ENCODE measurements at regions not wholly inside any gene's neighbourhood (a gene's known extent, or its start where the extent isn't known, plus 50 kb on each side); places are given as distances from the start of the nearest gene placed in this dataset.

DNA sequence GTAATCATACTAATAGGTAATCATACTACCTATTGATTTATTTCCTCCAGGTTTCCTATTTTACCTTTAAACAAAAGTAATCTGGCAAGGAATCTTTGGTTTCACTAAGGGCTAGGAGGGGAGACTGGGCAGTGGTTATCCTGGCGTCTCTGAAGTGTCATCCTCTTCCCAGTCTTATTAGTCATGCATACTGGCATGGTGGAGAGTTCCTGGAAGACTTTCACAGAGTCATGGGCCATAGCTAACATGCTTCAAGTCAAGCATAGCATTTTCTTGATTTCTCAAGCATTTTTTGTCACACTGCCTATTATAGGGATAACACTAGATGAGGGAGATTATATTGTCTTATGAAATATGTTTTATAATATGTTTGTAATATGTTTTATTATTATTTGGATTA, 64.0 kb upstream of the ASB17 start:
- no peak overlapping the region for H3K4me3 ChIP-seq
- H3K36me3 ChIP-seq (replicated peaks in 1 of 2) = no peaks in the 10 kb centered on the region
- 68 to 82% (median 72%) methylated on average over 1 of the region's 1 CpG for WGBS, 4 donors
- no peaks in the 10 kb centered on the region for H3K9me3 ChIP-seq (replicated peaks in 1 of 3)
- intact Hi-C loops (cut with DNase I) = no loop called here
- no peaks in the 10 kb centered on the region for H3K27me3 ChIP-seq
- H3K27ac ChIP-seq = no peak overlapping the region
- H3K4me1 ChIP-seq (replicated peaks in 1 of 2) = no peaks in the 10 kb centered on the region
- TF ChIP-seq POLR2A (IDR thresholded peaks at IDR 0.05) (no peak), CTCF (IDR thresholded peaks at IDR 0.05) (no peak)
- DNase-seq = no peak

GRCh38 chr1:75999034-75999433, 66.8 kb upstream of the ASB17 start:
- TF ChIP-seq POLR2A (IDR thresholded peaks at IDR 0.05) = no peak
- no peak for TF ChIP-seq CTCF (IDR thresholded peaks at IDR 0.05)
- 77 to 82% (median 79%) methylated on average over 2 of the region's 2 CpGs for WGBS, 4 donors
- Histone ChIP-seq H3K9me3 (replicated peaks in 1 of 3) (no peaks in the 10 kb centered on the region), H3K4me1 (replicated peaks in 1 of 2) (no peaks in the 10 kb centered on the region), H3K27ac (no peak overlapping the region), H3K36me3 (replicated peaks in 1 of 2) (no peaks in the 10 kb centered on the region), H3K27me3 (no peaks in the 10 kb centered on the region), H3K4me3 (no peak overlapping the region)
- no peak for DNase-seq
- intact Hi-C loops (cut with DNase I) = no loop called here

DNA sequence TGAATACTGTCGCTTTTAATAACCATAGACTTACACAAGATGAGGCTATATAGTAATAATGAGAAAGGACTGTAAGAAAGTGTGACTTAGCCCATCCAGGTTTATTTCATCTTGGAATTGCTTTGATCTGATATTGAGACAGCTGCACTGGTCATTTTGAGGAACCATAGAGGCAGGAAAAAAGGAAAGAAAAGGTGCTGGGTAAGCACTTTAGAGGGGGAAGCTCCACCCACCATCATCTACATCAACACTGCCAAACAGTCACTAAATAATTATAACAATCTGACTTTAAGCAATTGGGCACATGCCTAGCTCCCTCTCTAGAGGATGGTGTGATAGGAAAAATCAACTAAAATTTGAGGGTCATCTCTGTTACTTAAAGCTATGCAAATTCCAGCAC, 70.6 kb upstream of the ST6GALNAC3 start:
- Histone ChIP-seq H3K4me3 (no peak overlapping the region), H3K27ac (no peak overlapping the region), H3K9me3 (replicated peaks in 1 of 3) (no peaks in the 10 kb centered on the region), H3K36me3 (replicated peaks in 1 of 2) (no peaks in the 10 kb centered on the region), H3K27me3 (no peaks in the 10 kb centered on the region), H3K4me1 (replicated peaks in 1 of 2) (no peaks in the 10 kb centered on the region)
- intact Hi-C loops (cut with DNase I) = no loop called here
- WGBS, 4 donors = 82 to 93% (median 88%) methylated on average over 1 of the region's 1 CpG
- no peak for DNase-seq
- TF ChIP-seq CTCF (IDR thresholded peaks at IDR 0.05) (no peak), POLR2A (IDR thresholded peaks at IDR 0.05) (no peak)

GRCh38 chr1:76005765-76006164, 68.8 kb upstream of the ST6GALNAC3 start:
- intact Hi-C loops (cut with DNase I) = no loop called here
- no peak overlapping the region for H3K27ac ChIP-seq
- WGBS, 4 donors = 73 to 82% (median 80%) methylated on average over 4 of the region's 4 CpGs

More at GRCh38 chr1:76005765-76006164, 68.8 kb upstream of the ST6GALNAC3 start:
- Histone ChIP-seq H3K4me3 (no peak overlapping the region), H3K36me3 (replicated peaks in 1 of 2) (no peaks in the 10 kb centered on the region), H3K27me3 (no peaks in the 10 kb centered on the region), H3K4me1 (replicated peaks in 1 of 2) (no peaks in the 10 kb centered on the region), H3K9me3 (replicated peaks in 1 of 3) (no peaks in the 10 kb centered on the region)
- TF ChIP-seq POLR2A (IDR thresholded peaks at IDR 0.05) = no peak
- no peak for TF ChIP-seq CTCF (IDR thresholded peaks at IDR 0.05)
- no peak for DNase-seq

All from adrenal gland (tissue), 9 donors.